K562 (cell line): ENCODE measurements at regions not wholly inside any gene's neighbourhood (a gene's known extent, or its start where the extent isn't known, plus 50 kb on each side); places are given as distances from the start of the nearest gene placed in this dataset.

Experiments used
- ATAC-seq: fragments of 200-7000 bp; cut with Tn5 transposase; 3 replicates; pipeline ENCODE4 v1.9.1; 2020; ENCODE audit warnings: moderate library complexity
- BruUV-seq: library from RNA; stranded (reverse); fragments of 400-500 nt; replicated peaks from 2 replicates; lab custom pipeline; 2021; lab: Mats Ljungman, UMichigan
- CTCF ChIA-PET: fragments of 300-600 bp; formaldehyde crosslinking; extraction: SDS; loops from one replicate; lab custom pipeline; 2021; ENCODE audit warnings: low intra/inter-chr PET ratio; lab: Yijun Ruan, JAX
- POLR2A ChIA-PET: fragments of 300-600, 350-650 bp; sonication (Branson Sonifier 250); formaldehyde crosslinking; extraction: SDS; loops from one replicate; lab custom pipeline; 2021; ENCODE audit warnings: antibody characterized with exemption, inconsistent platforms; lab: Yijun Ruan, JAX
- DNase-seq, 4 experiments: peaks; one replicate each; pipeline versions ENCODE4 v3.0.0 to v3.0.0-alpha.2; 2011 to 2018; ENCODE audit warnings: low spot score in 3 of 4, mixed read lengths in 3 of 4; ENCODE audit errors: extremely low read depth in 1 of 4
- FAIRE-seq: peaks from 2 replicates; lab custom pipeline; 2011; peaks lifted over from hg19 to GRCh38; lab: Jason Lieb, UNC
- H2AFZ ChIP-seq: 2 replicates; pipeline ENCODE4 v1.6.0; 2011; ENCODE audit warnings: low read depth, low read length, control low read depth, inconsistent platforms
- H3K27ac ChIP-seq: fragments of 200-600 bp; 3 replicates; pipeline ENCODE4 v1.8.0; 2011; ENCODE audit warnings: low read depth, mild to moderate bottlenecking, control low read depth, inconsistent platforms, low read length, moderate library complexity, mixed read lengths; ENCODE audit errors: extremely low read depth
- H3K27me3 ChIP-seq, 2 experiments: fragments of 300-600 bp in 1 of 2; 2 replicates in 1 of 2; 3 replicates in 1 of 2; pipeline versions ENCODE4 v1.6.0 to v1.8.0; 2011; ENCODE audit warnings: inconsistent platforms in 2 of 2, low read length in 2 of 2, mild to moderate bottlenecking in 1 of 2, mixed read lengths in 1 of 2, moderate library complexity in 1 of 2; ENCODE audit not compliant: control insufficient read depth in 2 of 2, insufficient read depth in 2 of 2
- H3K36me3 ChIP-seq: fragments of 300-600 bp; 3 replicates; pipeline ENCODE4 v1.8.0; 2011; ENCODE audit warnings: mild to moderate bottlenecking, low read length, inconsistent platforms; ENCODE audit not compliant: control insufficient read depth, insufficient read depth
- H3K4me1 ChIP-seq, 2 experiments: fragments of 200-600 bp in 1 of 2; replicated peaks in 1 of 2; 2 replicates in 1 of 2; 3 replicates in 1 of 2; pipeline versions ENCODE4 v1.5.1 to v1.8.0; 2011; ENCODE audit warnings: inconsistent platforms in 2 of 2, low read length in 2 of 2, mild to moderate bottlenecking in 1 of 2, mixed read lengths in 1 of 2, moderate library complexity in 1 of 2; ENCODE audit not compliant: control insufficient read depth in 2 of 2, insufficient read depth in 2 of 2
- H3K4me2 ChIP-seq: 2 replicates; pipeline ENCODE4 v1.6.1; 2011; ENCODE audit warnings: low read length, control low read depth, inconsistent platforms, mixed read lengths; ENCODE audit not compliant: insufficient read depth
- H3K4me3 ChIP-seq: fragments of 200-600 bp; sonication (generic), shearing (Covaris generic); 2 replicates; pipeline ENCODE4 v1.5.1; 2016; ENCODE audit warnings: control low read depth, inconsistent platforms
- H3K79me2 ChIP-seq: fragments of 200-600 bp; 3 replicates; pipeline ENCODE4 v1.8.0; 2011; ENCODE audit warnings: low read length, inconsistent platforms; ENCODE audit not compliant: control insufficient read depth, insufficient read depth
- H3K9ac ChIP-seq, 2 experiments: 2 replicates each; pipeline versions ENCODE4 v1.6.0 to v1.6.1; 2011; ENCODE audit warnings: low read depth in 2 of 2, low read length in 2 of 2, control low read depth in 1 of 2, inconsistent platforms in 1 of 2, mild to moderate bottlenecking in 1 of 2, mixed read lengths in 1 of 2; ENCODE audit not compliant: insufficient read depth in 1 of 2
- H3K9me1 ChIP-seq: one replicate; pipeline ENCODE4 v1.6.0; 2011; ENCODE audit warnings: inconsistent platforms, mild to moderate bottlenecking, low read length, moderate library complexity; ENCODE audit not compliant: control insufficient read depth, insufficient read depth
- H3K9me3 ChIP-seq: replicated peaks from 2 replicates; pipeline ENCODE4 v1.5.1; 2011; ENCODE audit warnings: low read depth, low read length, inconsistent platforms; ENCODE audit not compliant: control insufficient read depth, insufficient read depth
- H4K20me1 ChIP-seq: replicated peaks from 2 replicates; pipeline ENCODE4 v1.6.1; 2011; ENCODE audit warnings: low read length, inconsistent platforms, mixed read lengths; ENCODE audit not compliant: control insufficient read depth, insufficient read depth
- E2F5 ChIP-seq: sonication (generic); formaldehyde crosslinking; IDR thresholded peaks from 2 replicates; pipeline ENCODE4 v1.8.0; 2022; ENCODE audit warnings: mild to moderate bottlenecking, missing genetic modification reagents
- NFE2L1 ChIP-seq: fragments of 450-650 bp; IDR thresholded peaks from 2 replicates; pipeline ENCODE4 v1.6.1; 2016; ENCODE audit warnings: missing genetic modification characterization, low read depth, mild to moderate bottlenecking, missing compliant biosample characterization, moderate library complexity, borderline replicate concordance
- NR2C2 ChIP-seq, 2 experiments: fragments of 200-800 bp in 1 of 2; sonication (Bioruptor generic) in 1 of 2; sonication (generic) in 1 of 2; formaldehyde crosslinking in 1 of 2; IDR thresholded peaks; 2 replicates each; pipeline versions ENCODE4 v1.6.1 to v1.8.0; 2016 to 2022; ENCODE audit warnings: mild to moderate bottlenecking in 1 of 2, missing compliant biosample characterization in 1 of 2, missing genetic modification characterization in 1 of 2, missing genetic modification reagents in 1 of 2
- OTX1 ChIP-seq: fragments of 450-650 bp; formaldehyde crosslinking; IDR thresholded peaks from 2 replicates; pipeline ENCODE4 v1.4.0; 2022; ENCODE audit warnings: mild to moderate bottlenecking
- SMARCA5 ChIP-seq: fragments of 450-650 bp; IDR thresholded peaks from 2 replicates; pipeline ENCODE4 v1.6.1; 2016
- SMARCC2 ChIP-seq: fragments of 450-650 bp; IDR thresholded peaks from 2 replicates; pipeline ENCODE4 v1.6.1; 2017; ENCODE audit warnings: antibody characterized with exemption, moderate library complexity, mild to moderate bottlenecking, low read depth
- USF1 ChIP-seq: sonication (generic); formaldehyde crosslinking; IDR thresholded peaks from 2 replicates; pipeline ENCODE4 v1.9.0; 2022; ENCODE audit warnings: mild to moderate bottlenecking, missing genetic modification reagents
- ZNF316 ChIP-seq: fragments of 450-650 bp; IDR thresholded peaks from 2 replicates; pipeline ENCODE4 v1.6.1; 2016
- WGBS: fragments of 100-300 bp; shearing (Covaris generic); methylation state at CpG from one replicate; pipeline ENCODE4 v1.1.6; 2016; ENCODE audit warnings: low coverage, mixed read lengths; ENCODE audit not compliant: insufficient coverage; ENCODE audit errors: missing lambda C conversion rate; 5-methylcytosine and 5-hydroxymethylcytosine counted together
- in situ Hi-C: fragments of 300-500 bp; cut with MboI; formaldehyde crosslinking; loops from 4 replicates; pipeline ENCODE4 v1.15.0; 2018; ENCODE audit warnings: inconsistent platforms, mixed read lengths
- intact Hi-C: fragments of 100-400 bp; cut with micrococcal nuclease; formaldehyde crosslinking; loops from 2 replicates; pipeline ENCODE4 v1.14.2; 2022

DNA sequence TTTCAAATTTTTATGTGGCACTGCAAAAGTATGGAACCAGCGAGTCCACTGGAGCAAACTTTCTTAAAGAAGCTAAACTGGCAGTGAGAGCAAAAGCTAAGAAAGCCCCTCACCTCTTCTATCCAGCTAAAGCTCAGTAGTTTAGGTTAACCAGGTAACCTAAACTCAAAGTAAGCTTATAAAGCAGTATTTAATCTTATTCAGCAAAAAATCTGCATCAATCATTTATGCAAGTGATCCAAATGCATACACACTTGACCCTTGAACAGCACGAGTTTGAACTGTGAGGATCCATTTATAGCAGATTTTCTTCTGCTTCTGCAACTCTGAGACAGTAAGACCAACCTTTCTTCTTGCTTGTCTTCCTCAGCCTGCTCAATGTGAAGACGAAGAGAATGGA lies 363.8 kb upstream of the CDH18 start:
- TF ChIP-seq E2F5 (CRISPR knock-in tag) (no peak), NR2C2 (CRISPR knock-in tag; IDR thresholded peaks at IDR 0.05) (no peak), NR2C2 (tag; IDR thresholded peaks at IDR 0.05) (no peak), OTX1 (CRISPR knock-in tag) (no peak), ZNF316 (0 out of 2 replicates have a peak, but pooled peaks have one; percentile 9), SMARCA5 (no peak), USF1 (CRISPR knock-in tag) (no peak), SMARCC2 (no peak), NFE2L1 (tag) (no peak)
- Histone ChIP-seq H3K9me3 (no peaks in the 10 kb centered on the region), H3K4me2 (no peak overlapping the region), H3K36me3 (no peaks in the 10 kb centered on the region), H3K27ac (no peak overlapping the region), H3K4me3 (no peak overlapping the region), H3K79me2 (no peaks in the 10 kb centered on the region), H3K9ac (no peak overlapping the region), H3K27me3 (no peaks in the 10 kb centered on the region), H3K9me1 (no peaks in the 10 kb centered on the region), H2AFZ (no peak overlapping the region), H4K20me1 (no peaks in the 10 kb centered on the region), H3K4me1 (no peaks in the 10 kb centered on the region)
- DNase-seq (no peak), FAIRE-seq (no peak), ATAC-seq (no peak)
- in situ Hi-C loops (no loop called here), intact Hi-C loops (no loop called here)
- BruUV-seq, result no TSS peak
- CTCF ChIA-PET, result no interaction called here
- POLR2A ChIA-PET, result no interaction called here
- 5% methylated on average over 3 of the region's 3 CpGs for WGBS
